Upper lobe of left lung (tissue), 4 donors: ENCODE measurements at regions not wholly inside any gene's neighbourhood (a gene's known extent, or its start where the extent isn't known, plus 50 kb on each side); places are given as distances from the start of the nearest gene placed in this dataset.
"Not testable (repeated sequence)": the region's sequence is repeated elsewhere in the genome, so short reads cannot be mapped to it uniquely, and the experiment has no call there.

Source experiments
- CTCF ChIP-seq, 6 experiments: fragments of 450-650 bp in 4 of 6; fragments of 200-600 bp in 2 of 6; sonication (generic) in 2 of 6; IDR thresholded peaks; one replicate each; pipeline ENCODE4 v1.5.1; 2016 to 2019; ENCODE audit warnings: antibody characterized with exemption in 6 of 6
- EP300 ChIP-seq, 4 donors: sonication (generic); formaldehyde crosslinking; IDR thresholded peaks; one replicate each; pipeline ENCODE4 v1.5.1; 2017; ENCODE audit warnings: antibody characterized with exemption in 4 of 4, control low read depth in 2 of 4
- POLR2A ChIP-seq, 4 donors: fragments of 450-650 bp; IDR thresholded peaks; one replicate each; pipeline ENCODE4 v1.5.1; 2016 to 2017; ENCODE audit warnings: antibody characterized with exemption in 4 of 4, mild to moderate bottlenecking in 2 of 4

GRCh38 chr10:30129326-30129725 lies 69.9 kb upstream of the JCAD start:
- not testable (repeated sequence) for TF ChIP-seq CTCF, POLR2A, EP300 (IDR thresholded peaks at IDR 0.05)
